ACHN (cell line): ENCODE measurements at regions not wholly inside any gene's neighbourhood (a gene's known extent, or its start where the extent isn't known, plus 50 kb on each side); places are given as distances from the start of the nearest gene placed in this dataset.
"Not testable (repeated sequence)": the region's sequence is repeated elsewhere in the genome, so short reads cannot be mapped to it uniquely, and the experiment has no call there.

ENCODE experiments used
- DNase-seq: peaks from one replicate; pipeline ENCODE4 v3.0.0-alpha.2; 2015
- in situ Hi-C: cut with HindIII; loops from 2 replicates; pipeline ENCODE4 v1.10.0; 2017; ENCODE audit warnings: low sequenced_read_pairs, low pct_ligation_motif_present, low pct_unique_long_range_greater_than_20kb

GRCh38 chr4:64713256-64713840 is 304.1 kb upstream of the TECRL start:
- peak; percentile 48 for DNase-seq

GRCh38 chr4:64712590-64712989 is 303.3 kb upstream of the TECRL start:
- DNase-seq = no peak
- in situ Hi-C loops = no loop called here

More at GRCh38 chr4:64713256-64713840, 304.1 kb upstream of the TECRL start:
- in situ Hi-C loops = no loop called here

- in situ Hi-C loops = no loop called here
- no peak for DNase-seq
Observed at GRCh38 chr4:64705989-64706388, 296.7 kb upstream of the TECRL start.

- in situ Hi-C loops = no loop called here
- no peak for DNase-seq
Observed at GRCh38 chr4:64698171-64698570, 288.9 kb upstream of the TECRL start.

- no peak for DNase-seq
- in situ Hi-C loops = no loop called here
Observed at GRCh38 chr4:64682946-64683345, 273.7 kb upstream of the TECRL start.

- DNase-seq = no peak
- in situ Hi-C loops = no loop called here
Observed at GRCh38 chr4:64682481-64682880, 273.2 kb upstream of the TECRL start.

GRCh38 chr4:64673121-64673520 is 263.9 kb upstream of the TECRL start:
- in situ Hi-C loops = not testable (repeated sequence)

GRCh38 chr4:64670647-64671046 is 261.4 kb upstream of the TECRL start:
- no peak for DNase-seq
- in situ Hi-C loops = no loop called here

More at GRCh38 chr4:64673121-64673520, 263.9 kb upstream of the TECRL start:
- DNase-seq = not testable (repeated sequence)

GRCh38 chr4:64643841-64644240 is 234.6 kb upstream of the TECRL start:
- DNase-seq = no peak
- in situ Hi-C loops = no loop called here

- in situ Hi-C loops = no loop called here
- DNase-seq = no peak
Observed at GRCh38 chr4:64642936-64643335, 233.7 kb upstream of the TECRL start.

GRCh38 chr4:64640402-64640801 is 231.2 kb upstream of the TECRL start:
- in situ Hi-C loops, DNase-seq: not testable (repeated sequence)

GRCh38 chr4:64625438-64625837 is 216.2 kb upstream of the TECRL start:
- in situ Hi-C loops = no loop called here

GRCh38 chr4:64617800-64618199 is 208.6 kb upstream of the TECRL start:
- DNase-seq = peak; percentile 12
- in situ Hi-C loops = no loop called here

More at GRCh38 chr4:64625438-64625837, 216.2 kb upstream of the TECRL start:
- DNase-seq = no peak

- no peak for DNase-seq
- in situ Hi-C loops = no loop called here
Observed at GRCh38 chr4:64614276-64614675, 205.0 kb upstream of the TECRL start.

- no peak for DNase-seq
- in situ Hi-C loops = no loop called here
Observed at GRCh38 chr4:64613046-64613445, 203.8 kb upstream of the TECRL start.

GRCh38 chr4:64598066-64598465 is 188.8 kb upstream of the TECRL start:
- no peak for DNase-seq
- in situ Hi-C loops = no loop called here

GRCh38 chr4:64594723-64595122 is 185.5 kb upstream of the TECRL start:
- no peak for DNase-seq
- in situ Hi-C loops = no loop called here

- no peak for DNase-seq
- in situ Hi-C loops = no loop called here
Observed at GRCh38 chr4:64588507-64588906, 179.3 kb upstream of the TECRL start.

GRCh38 chr4:64584981-64585557 is 175.8 kb upstream of the TECRL start:
- DNase-seq = peak; percentile 50
- in situ Hi-C loops = no loop called here

- in situ Hi-C loops = no loop called here
- DNase-seq = no peak
Observed at GRCh38 chr4:64584125-64584524, 174.9 kb upstream of the TECRL start.
